HT-29 (cell line): ENCODE measurements at regions not wholly inside any gene's neighbourhood (a gene's known extent, or its start where the extent isn't known, plus 50 kb on each side); places are given as distances from the start of the nearest gene placed in this dataset.

Experiments
- DNase-seq: peaks from one replicate; pipeline ENCODE4 v3.0.0-alpha.2; 2015; ENCODE audit warnings: low spot score

GRCh38 chr18:29007986-29008654, 831.2 kb upstream of the CDH2 start:
- DNase-seq, result no peak

- DNase-seq, result no peak
These were observed 828.0 kb upstream of the CDH2 start for GRCh38 chr18:29004921-29005320.

- DNase-seq, result no peak
These were observed 826.3 kb upstream of the CDH2 start for GRCh38 chr18:29003194-29003593.

- DNase-seq, result no peak
These were observed 825.8 kb upstream of the CDH2 start for GRCh38 chr18:29002747-29003146.

- DNase-seq, result no peak
These were observed 822.8 kb upstream of the CDH2 start for GRCh38 chr18:28999726-29000125.

GRCh38 chr18:28995319-28995718, 818.4 kb upstream of the CDH2 start:
- peak; percentile 6 for DNase-seq

- DNase-seq, result no peak
These were observed 807.8 kb upstream of the CDH2 start for GRCh38 chr18:28984731-28985130.

GRCh38 chr18:28974504-28974903, 797.6 kb upstream of the CDH2 start:
- no peak for DNase-seq

GRCh38 chr18:28973324-28973723, 796.4 kb upstream of the CDH2 start:
- no peak for DNase-seq

GRCh38 chr18:28972333-28972907, 795.5 kb upstream of the CDH2 start:
- DNase-seq, result no peak

GRCh38 chr18:28963481-28963880, 786.6 kb upstream of the CDH2 start:
- DNase-seq, result no peak

GRCh38 chr18:28961669-28962228, 784.8 kb upstream of the CDH2 start:
- peak; percentile 45 for DNase-seq

GRCh38 chr18:28960146-28960545, 783.2 kb upstream of the CDH2 start:
- no peak for DNase-seq

- DNase-seq, result no peak
These were observed 775.4 kb upstream of the CDH2 start for GRCh38 chr18:28952339-28952738.

- DNase-seq, result no peak
These were observed 771.0 kb upstream of the CDH2 start for GRCh38 chr18:28947900-28948299.

GRCh38 chr18:28946471-28946870, 769.5 kb upstream of the CDH2 start:
- no peak for DNase-seq

- DNase-seq, result no peak
These were observed 746.0 kb upstream of the CDH2 start for GRCh38 chr18:28922936-28923335.

GRCh38 chr18:28916456-28916855, 739.5 kb upstream of the CDH2 start:
- no peak for DNase-seq

GRCh38 chr18:28905509-28905908, 728.6 kb upstream of the CDH2 start:
- no peak for DNase-seq

- DNase-seq, result no peak
These were observed 727.9 kb upstream of the CDH2 start for GRCh38 chr18:28904789-28905364.

GRCh38 chr18:28903306-28903705, 726.4 kb upstream of the CDH2 start:
- DNase-seq, result no peak

- no peak for DNase-seq
These were observed 713.9 kb upstream of the CDH2 start for GRCh38 chr18:28890791-28891190.

- no peak for DNase-seq
These were observed 707.4 kb upstream of the CDH2 start for GRCh38 chr18:28884304-28884703.
